ENCODE measurements at regions not wholly inside any gene's neighbourhood (a gene's known extent, or its start where the extent isn't known, plus 50 kb on each side); places are given as distances from the start of the nearest gene placed in this dataset.

- TF ChIP-seq, protein P1, sequence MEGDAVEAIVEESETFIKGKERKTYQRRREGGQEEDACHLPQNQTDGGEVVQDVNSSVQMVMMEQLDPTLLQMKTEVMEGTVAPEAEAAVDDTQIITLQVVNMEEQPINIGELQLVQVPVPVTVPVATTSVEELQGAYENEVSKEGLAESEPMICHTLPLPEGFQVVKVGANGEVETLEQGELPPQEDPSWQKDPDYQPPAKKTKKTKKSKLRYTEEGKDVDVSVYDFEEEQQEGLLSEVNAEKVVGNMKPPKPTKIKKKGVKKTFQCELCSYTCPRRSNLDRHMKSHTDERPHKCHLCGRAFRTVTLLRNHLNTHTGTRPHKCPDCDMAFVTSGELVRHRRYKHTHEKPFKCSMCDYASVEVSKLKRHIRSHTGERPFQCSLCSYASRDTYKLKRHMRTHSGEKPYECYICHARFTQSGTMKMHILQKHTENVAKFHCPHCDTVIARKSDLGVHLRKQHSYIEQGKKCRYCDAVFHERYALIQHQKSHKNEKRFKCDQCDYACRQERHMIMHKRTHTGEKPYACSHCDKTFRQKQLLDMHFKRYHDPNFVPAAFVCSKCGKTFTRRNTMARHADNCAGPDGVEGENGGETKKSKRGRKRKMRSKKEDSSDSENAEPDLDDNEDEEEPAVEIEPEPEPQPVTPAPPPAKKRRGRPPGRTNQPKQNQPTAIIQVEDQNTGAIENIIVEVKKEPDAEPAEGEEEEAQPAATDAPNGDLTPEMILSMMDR (IDR thresholded peaks at IDR 0.05; ENCODE audit: insufficient read depth, low read length, poor library complexity, severe bottlenecking): no peak
- no peak for TF ChIP-seq EZH2phosphoT487 (conservative IDR thresholded peaks at IDR 0.05; ENCODE audit: low read length)
Measured at GRCh38 chr10:109783286-109783685, 140.0 kb downstream of the XPNPEP1 start.
